ENCODE measurements at regions not wholly inside any gene's neighbourhood (a gene's known extent, or its start where the extent isn't known, plus 50 kb on each side); places are given as distances from the start of the nearest gene placed in this dataset.
A peak's percentile ranks its signal among the peaks of the same experiment; 100 is the strongest.

- H3K9me3 ChIP-seq = no peaks in the 10 kb centered on the region
- whole genome bisulfite sequencing, 2 donors = 79 to 88% methylated on average over 14 of the region's 14 CpGs
- no peaks in the 10 kb centered on the region for H3K36me3 ChIP-seq
- no peak overlapping the region for H3K4me3 ChIP-seq
- no peaks in the 10 kb centered on the region for H3K4me1 ChIP-seq
- no peaks in the 10 kb centered on the region for H3K27me3 ChIP-seq
- H3K27ac ChIP-seq = no peak overlapping the region
- TF ChIP-seq CTCF (IDR thresholded peaks at IDR 0.05) = no peak
- TF ChIP-seq EP300 (IDR thresholded peaks at IDR 0.05) = no peak
- no peak for TF ChIP-seq POLR2A (IDR thresholded peaks at IDR 0.05)
- DNase-seq (ENCODE audit: low spot score in 2 of 2) = no peak
These were observed 94.3 kb downstream of the SOCS6 start for GRCh38 chr18:70382992-70383717.

GRCh38 chr18:70382017-70382416 lies 93.2 kb downstream of the SOCS6 start:
- Histone ChIP-seq H3K27ac (peak overlapping the region in 2 of 4 donors; percentile 48 to 80), H3K9me3 (no peaks in the 10 kb centered on the region), H3K36me3 (no peaks in the 10 kb centered on the region), H3K4me3 (no peak overlapping the region), H3K27me3 (no peaks in the 10 kb centered on the region), H3K4me1 (no peaks in the 10 kb centered on the region)
- 63 to 72% methylated on average over 7 of the region's 7 CpGs for WGBS, 2 donors
- TF ChIP-seq POLR2A (IDR thresholded peaks at IDR 0.05) = no peak
- no peak for TF ChIP-seq CTCF (IDR thresholded peaks at IDR 0.05)
- TF ChIP-seq EP300 (IDR thresholded peaks at IDR 0.05) = no peak
- DNase-seq (ENCODE audit: low spot score in 2 of 2) = no peak

GRCh38 chr18:70380915-70381896 lies 92.4 kb downstream of the SOCS6 start:
- DNase-seq (ENCODE audit: low spot score in 2 of 2) = no peak
- H3K27me3 ChIP-seq = no peaks in the 10 kb centered on the region
- H3K36me3 ChIP-seq = no peaks in the 10 kb centered on the region
- WGBS, 2 donors = 65 to 66% methylated on average over 23 of the region's 23 CpGs
- no peaks in the 10 kb centered on the region for H3K4me1 ChIP-seq
- peak overlapping the region in 2 of 4 donors; percentile 48 to 80 for H3K27ac ChIP-seq
- peak overlapping the region in 1 of 4 donors; percentile 30 for H3K4me3 ChIP-seq
- TF ChIP-seq POLR2A (IDR thresholded peaks at IDR 0.05) = no peak
- TF ChIP-seq CTCF (IDR thresholded peaks at IDR 0.05) = no peak
- peak in 1 of 2 donors; percentile 37 for TF ChIP-seq EP300 (IDR thresholded peaks at IDR 0.05)
- H3K9me3 ChIP-seq = no peaks in the 10 kb centered on the region

Small RNA genes in the stretch of these regions (small RNA-seq; reads per million reads assigned to genes)
- gene RN7SL795P = 0.28 reads per million

Data from tibial nerve (tissue), 4 donors.